PC-9 (cell line): ENCODE measurements at regions not wholly inside any gene's neighbourhood (a gene's known extent, or its start where the extent isn't known, plus 50 kb on each side); places are given as distances from the start of the nearest gene placed in this dataset.
"Not testable (repeated sequence)": the region's sequence is repeated elsewhere in the genome, so short reads cannot be mapped to it uniquely, and the experiment has no call there.

Experiments
- BruUV-seq: library from RNA; stranded (reverse); fragments of 400-500 nt; replicated peaks from 2 replicates; lab custom pipeline; 2021; lab: Mats Ljungman, UMichigan
- CTCF ChIA-PET: fragments of 300-600 bp; sonication (Branson Sonifier 250); formaldehyde crosslinking; loops from one replicate; lab custom pipeline; 2022; ENCODE audit warnings: antibody characterized with exemption; lab: Charles Lee
- POLR2A ChIA-PET: fragments of 300-600 bp; sonication (Branson Sonifier 250); formaldehyde crosslinking; loops from one replicate; lab custom pipeline; 2022; ENCODE audit warnings: antibody characterized with exemption; ENCODE audit not compliant: unreplicated experiment; lab: Charles Lee
- DNase-seq, 2 experiments: peaks; one replicate each; pipeline versions ENCODE4 v3.0.0 to v3.0.0-alpha.2; 2015 to 2022; ENCODE audit warnings: mixed read lengths in 1 of 2
- H2AFZ ChIP-seq: fragments of 200-600 bp; sonication (generic); 2 replicates; pipeline ENCODE4 v1.8.1; 2017; ENCODE audit warnings: antibody characterized with exemption
- H3F3A ChIP-seq: fragments of 200-600 bp; sonication (generic); 2 replicates; pipeline ENCODE4 v1.8.1; 2017; ENCODE audit warnings: antibody characterized with exemption, mild to moderate bottlenecking, low read depth; ENCODE audit not compliant: insufficient read depth
- H3K27ac ChIP-seq: fragments of 200-600 bp; sonication (generic); 2 replicates; pipeline ENCODE4 v1.6.1; 2016; ENCODE audit warnings: mixed run types
- H3K27me3 ChIP-seq: fragments of 200-600 bp; sonication (generic); 2 replicates; pipeline ENCODE4 v1.6.1; 2016; ENCODE audit warnings: low read depth, mixed run types; ENCODE audit not compliant: insufficient read depth
- H3K36me3 ChIP-seq: fragments of 200-600 bp; sonication (generic); 2 replicates; pipeline ENCODE4 v1.6.1; 2016; ENCODE audit warnings: low read depth, mixed run types
- H3K4me1 ChIP-seq: fragments of 200-600 bp; sonication (generic); replicated peaks from 2 replicates; pipeline ENCODE4 v1.6.1; 2016; ENCODE audit warnings: mixed run types; ENCODE audit not compliant: insufficient read depth
- H3K4me2 ChIP-seq: fragments of 200-600 bp; sonication (generic); 2 replicates; pipeline ENCODE4 v1.6.1; 2017; ENCODE audit warnings: mixed run types
- H3K4me3 ChIP-seq: fragments of 200-600 bp; sonication (generic); 2 replicates; pipeline ENCODE4 v1.6.1; 2016; ENCODE audit warnings: mixed run types
- H3K79me2 ChIP-seq: fragments of 200-600 bp; sonication (generic); 2 replicates; pipeline ENCODE4 v1.6.1; 2017; ENCODE audit warnings: low read depth, mixed run types
- H3K9me2 ChIP-seq: fragments of 200-600 bp; sonication (generic); 2 replicates; pipeline ENCODE4 v1.8.1; 2017; ENCODE audit warnings: mild to moderate bottlenecking; ENCODE audit not compliant: insufficient read depth
- H3K9me3 ChIP-seq: fragments of 200-600 bp; sonication (generic); 2 replicates; pipeline ENCODE4 v1.8.1; 2016; ENCODE audit warnings: low read depth; ENCODE audit not compliant: insufficient read depth
- H4K20me1 ChIP-seq: fragments of 200-600 bp; sonication (generic); 2 replicates; pipeline ENCODE4 v1.8.1; 2017; ENCODE audit not compliant: insufficient read depth
- CTCF ChIP-seq: fragments of 200-600 bp; sonication (generic); conservative IDR thresholded peaks from 2 replicates; pipeline ENCODE4 v1.6.1; 2017; ENCODE audit warnings: mixed run types, antibody characterized with exemption, mild to moderate bottlenecking, moderate library complexity
- EZH2 ChIP-seq: fragments of 200-600 bp; sonication (generic); IDR thresholded peaks from 2 replicates; pipeline ENCODE4 v1.8.0; 2017; ENCODE audit warnings: antibody characterized with exemption, low read depth
- intact Hi-C: fragments of 100-400 bp; cut with micrococcal nuclease; formaldehyde crosslinking; loops from one replicate; pipeline ENCODE4 v1.10.0; 2022; ENCODE audit not compliant: unreplicated experiment

DNA sequence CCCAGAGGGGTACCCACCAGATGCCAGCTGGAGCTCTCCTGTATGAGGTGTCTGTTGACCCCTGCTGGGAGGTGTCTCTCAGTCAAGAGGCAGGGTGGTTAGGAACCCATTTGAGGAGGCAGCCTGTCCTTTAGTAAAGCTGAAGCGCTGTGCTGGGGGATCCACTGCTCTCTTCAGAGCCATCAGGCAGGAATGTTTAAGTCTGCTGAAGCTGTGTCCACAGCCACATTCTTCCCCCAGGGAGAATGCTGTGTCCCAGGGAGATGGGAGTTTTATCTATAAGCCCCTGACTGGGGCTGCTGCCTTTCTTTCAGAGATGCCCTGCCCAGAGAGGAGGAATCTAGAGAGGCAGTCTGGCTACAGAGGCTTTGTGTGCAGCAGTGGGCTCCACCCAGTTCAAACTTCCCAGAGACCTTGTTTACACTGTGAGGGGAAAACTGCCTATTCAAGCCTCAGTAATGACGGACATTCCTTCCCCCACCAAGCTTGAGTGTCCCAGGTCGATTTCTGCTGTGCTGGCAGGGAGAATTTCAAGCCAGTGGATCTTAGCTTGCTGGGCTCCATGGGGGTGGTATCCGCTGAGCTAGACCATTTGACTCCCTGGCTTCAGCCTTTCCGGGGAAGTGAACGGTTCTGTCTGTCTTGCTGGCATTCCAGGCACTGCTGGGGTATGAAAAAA, 133.8 kb downstream of the LEPR start:
- CTCF ChIA-PET, H3K4me2 ChIP-seq, H3K27me3 ChIP-seq, intact Hi-C loops, H3K9me3 ChIP-seq, H2AFZ ChIP-seq, H3F3A ChIP-seq, BruUV-seq, POLR2A ChIA-PET, H3K4me1 ChIP-seq, H4K20me1 ChIP-seq, H3K36me3 ChIP-seq, H3K4me3 ChIP-seq, H3K79me2 ChIP-seq, H3K9me2 ChIP-seq, H3K27ac ChIP-seq: not testable (repeated sequence)
- DNase-seq: peak in 1 of 2 experiments; percentile 3

- no peaks in the 10 kb centered on the region for H3K4me1 ChIP-seq
- H4K20me1 ChIP-seq: no peaks in the 10 kb centered on the region
- no TSS peak for BruUV-seq
- intact Hi-C loops: no loop called here
- no peaks in the 10 kb centered on the region for H3K36me3 ChIP-seq
- TF ChIP-seq EZH2 (no peak), CTCF (no peak)
- no peaks in the 10 kb centered on the region for H3K79me2 ChIP-seq
- H3K9me2 ChIP-seq: no peaks in the 10 kb centered on the region
- ChIA-PET CTCF (no interaction called here), POLR2A (interaction anchor here (0.6 kb wide), 1 partner anchor 78 kb away, joined by 6 read pairs; no protein-coding TSS in a partner anchor)
- H3K27me3 ChIP-seq: no peaks in the 10 kb centered on the region
- DNase-seq: no peak
- no peak overlapping the region for H3K4me2 ChIP-seq
- H3K9me3 ChIP-seq: no peaks in the 10 kb centered on the region
- H3F3A ChIP-seq: no peaks in the 10 kb centered on the region
- no peak overlapping the region for H2AFZ ChIP-seq
- no peak overlapping the region for H3K4me3 ChIP-seq
- no peak overlapping the region for H3K27ac ChIP-seq
Measured at GRCh38 chr1:65554829-65555228, 134.4 kb downstream of the LEPR start.

DNA sequence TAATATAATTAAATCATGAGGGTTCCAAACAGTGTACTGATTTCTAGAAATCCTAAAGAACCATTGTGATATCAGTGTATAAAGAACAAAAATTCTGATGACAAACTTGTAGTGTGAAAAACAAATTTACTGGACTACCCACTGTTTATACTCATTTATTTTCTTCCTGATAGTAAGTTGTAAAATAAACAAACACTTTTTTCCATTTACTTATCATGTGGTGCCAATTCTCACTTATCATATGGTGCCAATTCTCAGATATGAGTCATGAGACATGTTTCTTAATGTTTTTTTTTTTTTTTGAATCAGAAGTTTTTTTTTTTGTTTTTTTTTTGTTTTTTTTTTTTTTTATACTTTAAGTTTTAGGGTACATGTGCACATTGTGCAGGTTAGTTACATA, 137.7 kb downstream of the LEPR start:
- Histone ChIP-seq H3K79me2 (no peaks in the 10 kb centered on the region), H3K27ac (no peak overlapping the region), H3F3A (no peaks in the 10 kb centered on the region), H2AFZ (no peak overlapping the region), H3K9me3 (no peaks in the 10 kb centered on the region), H4K20me1 (no peaks in the 10 kb centered on the region), H3K4me1 (no peaks in the 10 kb centered on the region), H3K36me3 (no peaks in the 10 kb centered on the region), H3K9me2 (no peaks in the 10 kb centered on the region), H3K4me2 (no peak overlapping the region), H3K27me3 (no peaks in the 10 kb centered on the region), H3K4me3 (no peak overlapping the region)
- TF ChIP-seq EZH2: no peak
- no peak for TF ChIP-seq CTCF
- CTCF ChIA-PET: no interaction called here
- intact Hi-C loops: no loop called here
- DNase-seq: no peak
- POLR2A ChIA-PET: no interaction called here
- BruUV-seq: no TSS peak

- no peaks in the 10 kb centered on the region for H3F3A ChIP-seq
- TF ChIP-seq EZH2: no peak
- TF ChIP-seq CTCF: no peak
- H4K20me1 ChIP-seq: no peaks in the 10 kb centered on the region
- no peaks in the 10 kb centered on the region for H3K9me2 ChIP-seq
- no peaks in the 10 kb centered on the region for H3K36me3 ChIP-seq
- H3K9me3 ChIP-seq: no peaks in the 10 kb centered on the region
- H3K4me3 ChIP-seq: no peak overlapping the region
- intact Hi-C loops: no loop called here
- H3K27me3 ChIP-seq: no peaks in the 10 kb centered on the region
- no peaks in the 10 kb centered on the region for H3K79me2 ChIP-seq
- ChIA-PET POLR2A (no interaction called here), CTCF (no interaction called here)
- BruUV-seq: no TSS peak
- H2AFZ ChIP-seq: no peak overlapping the region
- no peak for DNase-seq
- H3K4me2 ChIP-seq: no peak overlapping the region
- H3K27ac ChIP-seq: no peak overlapping the region
- no peaks in the 10 kb centered on the region for H3K4me1 ChIP-seq
Measured at GRCh38 chr1:65564493-65564892, 144.0 kb downstream of the LEPR start.
